ENCODE measurements at regions not wholly inside any gene's neighbourhood (a gene's known extent, or its start where the extent isn't known, plus 50 kb on each side); places are given as distances from the start of the nearest gene placed in this dataset.

- no peak for TF ChIP-seq TCF7L2 (IDR thresholded peaks at IDR 0.05; ENCODE audit: borderline replicate concordance, extremely low read depth, insufficient read depth, insufficient read length)
- no peak for TF ChIP-seq REST (IDR thresholded peaks at IDR 0.05; ENCODE audit: low read depth)
- TF ChIP-seq ELF1 (IDR thresholded peaks at IDR 0.05; ENCODE audit: borderline replicate concordance, low read depth) = no peak
These were observed 165.8 kb upstream of the FOXF1 start (continued) for GRCh38 chr16:86344586-86344871.

- no peaks in the 10 kb centered on the region for H3K79me2 ChIP-seq (ENCODE audit: insufficient read depth, low read length)
- no peak overlapping the region for H2AFZ ChIP-seq (ENCODE audit: low read depth, low read length, poor library complexity, severe bottlenecking)
- RAD21 ChIA-PET (ENCODE audit: low non-redundant PET in 1 of 2, low total read pairs in 2 of 2, uncharacterized antibody in 2 of 2, unreplicated experiment in 2 of 2) = no interaction called here
- H3K9me3 ChIP-seq (ENCODE audit: control insufficient read depth in 1 of 2, insufficient read depth in 1 of 2, low read depth in 1 of 2, low read length in 2 of 2) = no peaks in the 10 kb centered on the region
- no peaks in the 10 kb centered on the region for H3K27me3 ChIP-seq (ENCODE audit: insufficient read depth, low read length)
- intact Hi-C loops (cut with micrococcal nuclease) = loop anchor here (5.0 kb wide), 1 partner anchor 273 kb away; no protein-coding TSS in a partner anchor
- no peak overlapping the region for H3K4me3 ChIP-seq (replicated peaks in 1 of 2; ENCODE audit: low read depth in 1 of 2, low read length in 2 of 2)
- H3K9me2 ChIP-seq (ENCODE audit: insufficient read depth) = no peaks in the 10 kb centered on the region
- ATAC-seq (no peak), DNase-seq (ENCODE audit: low read depth, low spot score) (no peak)
- H3K4me2 ChIP-seq (ENCODE audit: low read length) = no peak overlapping the region
- no peak overlapping the region for H3K9ac ChIP-seq (ENCODE audit: low read length)
- no TSS peak for BruUV-seq (replicated peaks)
- POLR2A ChIA-PET = no interaction called here
- H4K20me1 ChIP-seq (ENCODE audit: insufficient read depth) = no peaks in the 10 kb centered on the region
- H3K4me1 ChIP-seq (ENCODE audit: control insufficient read depth in 1 of 2, insufficient read depth in 2 of 2, low read length in 2 of 2) = peaks cover 13 to 32% of the 10 kb centered on the region in 2 experiments
- no peak overlapping the region for H3K27ac ChIP-seq (ENCODE audit: low read depth, low read length)
- no peaks in the 10 kb centered on the region for H3K36me3 ChIP-seq (ENCODE audit: control insufficient read depth in 1 of 2, insufficient read depth in 2 of 2, low read length in 2 of 2)
- CTCF ChIA-PET = interaction anchor here (1.8 kb wide), 1 partner anchor 173 kb away, joined by 4 read pairs; no protein-coding TSS in a partner anchor
- TF ChIP-seq ELF1 (IDR thresholded peaks at IDR 0.05; ENCODE audit: borderline replicate concordance, low read depth) = no peak
- TF ChIP-seq SRF (IDR thresholded peaks at IDR 0.05; ENCODE audit: low read depth) = no peak
- TF ChIP-seq EZH2phosphoT487 (IDR thresholded peaks at IDR 0.05; ENCODE audit: borderline replicate concordance) = no peak
- TF ChIP-seq FOSL1 (IDR thresholded peaks at IDR 0.05; ENCODE audit: low read depth) = no peak
- TF ChIP-seq ZBTB33 (IDR thresholded peaks at IDR 0.05; ENCODE audit: extremely low read depth, insufficient replicate concordance, low read length) = no peak
- TF ChIP-seq MAX (IDR thresholded peaks at IDR 0.05) = no peak
- no peak for TF ChIP-seq YY1 (IDR thresholded peaks at IDR 0.05; ENCODE audit: extremely low read depth, insufficient replicate concordance, low read depth, low read length)
- TF ChIP-seq TCF7L2 (IDR thresholded peaks at IDR 0.05; ENCODE audit: borderline replicate concordance, extremely low read depth, insufficient read depth, insufficient read length) = no peak
- TF ChIP-seq CBX3 (IDR thresholded peaks at IDR 0.05; ENCODE audit: low read depth) = no peak
- no peak for TF ChIP-seq REST (IDR thresholded peaks at IDR 0.05; ENCODE audit: low read depth)
- no peak for TF ChIP-seq SIN3A (IDR thresholded peaks at IDR 0.05; ENCODE audit: low read depth)
- TF ChIP-seq ZFX (IDR thresholded peaks at IDR 0.05) = no peak
- TF ChIP-seq ATF3 (IDR thresholded peaks at IDR 0.05) = no peak
- no peak for TF ChIP-seq POLR2A (IDR thresholded peaks at IDR 0.05; ENCODE audit: borderline replicate concordance, extremely low read depth, insufficient read depth, insufficient read length)
These were observed 165.4 kb upstream of the FOXF1 start for GRCh38 chr16:86344881-86345280.
